SHP77 treated with DMSO at 0.1 percent for 48 hours (cell line): ENCODE measurements at regions not wholly inside any gene's neighbourhood (a gene's known extent, or its start where the extent isn't known, plus 50 kb on each side); places are given as distances from the start of the nearest gene placed in this dataset.
"Not testable (repeated sequence)": the region's sequence is repeated elsewhere in the genome, so short reads cannot be mapped to it uniquely, and the experiment has no call there.

Experiments used
- DNase-seq: peaks from one replicate; lab custom pipeline; 2025; lab: John Stamatoyannopoulos, UW

DNA sequence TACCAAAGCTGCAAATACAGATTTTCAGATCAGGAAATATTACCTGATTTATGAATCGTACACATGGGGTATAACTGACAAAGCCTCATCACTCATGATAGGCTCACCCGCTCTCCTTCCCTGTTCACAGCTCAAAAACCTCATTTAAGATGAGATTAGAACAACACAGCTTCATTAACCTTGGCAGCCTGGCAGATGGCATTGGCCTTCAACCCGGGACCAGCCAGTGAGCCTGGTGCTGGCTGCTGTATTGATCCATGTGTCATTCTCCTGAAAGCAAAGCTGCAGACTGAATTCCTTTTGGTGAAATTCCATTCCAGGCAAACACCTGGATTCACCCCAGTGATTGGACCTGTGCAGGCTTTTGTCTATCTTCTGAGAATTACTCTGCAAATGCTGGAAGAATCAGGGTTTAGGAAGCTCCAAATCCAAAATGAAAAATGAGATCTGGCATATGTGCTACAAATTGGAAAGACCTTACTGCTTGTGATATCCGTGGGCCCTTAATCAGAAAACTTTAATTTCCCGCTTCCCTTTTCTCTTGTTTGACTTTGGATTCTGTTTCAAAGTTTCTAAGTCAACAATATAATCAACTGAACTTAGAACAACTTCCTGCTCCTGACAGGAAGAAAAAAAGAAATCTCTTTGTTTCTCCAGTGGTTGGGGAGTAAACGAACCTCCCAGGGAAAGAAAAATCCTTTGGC lies 189.1 kb upstream of the KBTBD8 start:
- no peak for DNase-seq

DNA sequence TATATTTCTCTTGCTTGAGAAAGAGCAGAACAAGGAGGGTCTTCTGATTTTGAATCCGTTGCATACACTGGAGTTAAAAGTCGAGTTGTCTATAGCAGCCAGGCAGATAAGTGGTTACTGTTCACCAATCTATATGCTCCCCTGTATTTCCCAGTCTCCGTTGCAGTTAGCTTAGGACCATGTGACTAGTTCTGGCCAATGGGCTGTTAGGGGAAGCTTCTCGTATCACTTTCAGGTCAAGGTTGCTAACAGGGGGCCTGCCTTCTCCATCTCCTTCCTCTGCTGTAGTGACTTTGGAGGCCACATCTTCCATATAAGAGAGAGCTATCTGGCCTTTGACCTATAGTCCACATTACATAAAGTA lies 188.5 kb upstream of the KBTBD8 start:
- no peak for DNase-seq

DNA sequence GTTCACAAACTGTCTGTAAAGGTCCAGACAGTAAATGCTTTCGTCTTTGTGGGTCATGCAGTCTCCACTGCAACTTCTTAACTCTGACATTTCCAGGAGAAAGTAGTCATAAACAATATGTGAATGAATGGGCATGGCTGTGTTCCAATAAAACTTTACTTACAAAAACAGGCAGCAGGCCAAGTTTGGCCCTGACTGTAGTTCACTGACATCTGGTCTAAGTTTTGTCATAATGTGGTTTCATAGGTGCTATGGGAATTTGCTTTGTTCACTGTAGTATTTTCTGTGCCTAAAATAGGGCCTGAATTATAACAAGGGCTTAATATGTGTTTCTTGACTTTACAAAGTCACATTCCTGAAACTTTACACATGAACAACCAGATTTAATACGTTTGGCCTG lies 186.0 kb upstream of the KBTBD8 start:
- no peak for DNase-seq

DNA sequence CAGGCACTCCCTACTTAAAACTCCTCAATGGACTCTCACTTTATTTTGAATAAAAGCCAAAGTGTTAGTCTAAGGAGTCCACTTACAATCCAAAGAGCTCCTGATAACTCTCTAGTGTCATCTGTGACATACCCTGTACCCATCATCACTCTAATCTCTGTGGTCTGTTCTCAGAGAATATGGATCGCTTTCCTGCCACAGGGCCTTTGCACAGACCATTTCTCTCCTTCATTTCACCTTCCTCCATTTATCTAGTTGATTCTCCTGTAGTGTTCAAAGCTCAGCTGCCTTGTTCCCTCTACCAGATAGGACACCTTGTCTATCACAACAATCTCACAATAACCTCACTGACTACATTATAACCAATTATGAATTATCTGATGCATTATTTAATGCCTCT lies 185.4 kb upstream of the KBTBD8 start:
- DNase-seq, result no peak

DNA sequence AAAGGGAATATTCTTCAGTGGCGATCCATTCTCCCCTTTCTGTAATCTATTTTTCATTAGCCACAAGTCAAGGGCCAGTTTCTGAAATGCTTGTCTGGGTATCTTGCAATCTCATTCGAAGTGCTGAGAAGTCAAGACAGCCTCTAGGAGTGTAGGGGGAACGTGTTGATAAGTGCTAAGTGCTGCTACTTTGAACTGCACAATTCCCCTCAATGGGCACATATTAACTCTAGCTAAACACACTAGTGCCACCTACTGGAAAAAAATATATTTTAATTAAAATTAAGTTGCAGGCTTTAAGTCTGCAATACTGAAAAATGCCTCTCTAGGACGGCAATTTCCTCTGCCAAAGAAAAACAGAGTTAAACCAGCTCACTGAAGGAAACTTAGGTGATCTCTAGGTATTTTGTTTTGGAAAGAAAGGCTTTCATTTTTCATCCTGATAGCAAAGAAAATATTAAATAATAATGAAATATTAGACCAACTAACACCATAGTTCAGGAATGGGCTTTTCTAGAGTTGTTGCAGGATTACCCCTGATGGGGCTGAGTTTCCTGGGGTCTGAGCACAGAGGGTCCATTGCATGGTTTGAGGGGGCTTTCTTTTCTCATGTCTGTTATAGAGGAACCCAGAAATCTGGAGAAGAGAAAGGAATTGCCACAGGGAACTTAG lies 181.9 kb upstream of the KBTBD8 start:
- DNase-seq, result peak; percentile 81

DNA sequence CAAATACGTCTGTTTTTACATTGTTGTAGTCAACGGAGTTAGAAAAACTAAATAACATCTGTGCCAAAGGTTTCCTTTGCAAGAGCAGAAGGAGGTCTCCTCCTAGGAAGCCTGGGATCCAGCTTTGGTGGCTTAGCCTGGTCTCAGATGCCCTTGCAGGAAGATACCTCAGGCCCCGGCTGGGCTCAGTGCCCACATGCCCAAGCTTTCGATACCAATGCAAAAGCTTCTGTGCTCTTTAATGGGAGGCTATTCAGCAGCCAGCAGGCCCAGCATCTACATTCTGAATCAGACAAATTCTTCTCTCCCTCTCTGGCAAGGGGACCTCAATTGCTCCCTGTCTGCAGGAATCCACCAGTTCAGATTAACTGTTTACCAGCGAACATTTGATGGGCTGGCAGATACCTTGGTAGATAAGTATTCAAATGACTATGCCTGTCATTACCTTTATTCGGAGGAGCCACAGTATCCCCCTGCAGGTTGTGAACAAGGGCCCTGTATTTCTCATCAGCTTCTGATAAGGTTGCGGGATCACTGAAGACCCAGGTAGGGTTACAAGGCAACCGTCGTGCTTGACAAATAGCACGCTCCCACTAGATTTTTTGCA lies 180.1 kb upstream of the KBTBD8 start:
- DNase-seq, result no peak

DNA sequence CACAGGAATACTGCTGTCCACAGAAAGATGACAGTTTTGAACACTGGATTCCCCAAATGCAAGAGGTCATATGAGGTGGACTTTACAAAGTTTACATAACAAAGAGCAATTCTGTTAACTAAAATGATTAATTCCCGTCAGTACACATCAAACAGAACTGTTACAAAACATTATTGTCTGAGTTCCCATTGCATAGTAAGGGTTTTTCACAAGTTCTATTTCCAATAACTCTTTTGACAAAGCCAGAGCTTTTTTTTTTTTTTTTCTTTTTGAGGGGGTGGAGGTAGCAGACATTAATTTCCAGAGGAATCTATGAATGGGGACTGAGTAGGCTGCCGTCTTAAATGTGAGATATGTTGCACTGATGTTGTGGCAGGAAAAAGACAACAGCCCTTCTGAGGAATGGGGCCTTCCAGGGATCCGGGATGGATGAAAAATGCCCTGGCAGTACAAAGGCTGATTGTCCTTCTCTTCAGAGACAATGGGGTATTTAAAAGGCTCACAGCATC lies 178.1 kb upstream of the KBTBD8 start:
- DNase-seq, result no peak

DNA sequence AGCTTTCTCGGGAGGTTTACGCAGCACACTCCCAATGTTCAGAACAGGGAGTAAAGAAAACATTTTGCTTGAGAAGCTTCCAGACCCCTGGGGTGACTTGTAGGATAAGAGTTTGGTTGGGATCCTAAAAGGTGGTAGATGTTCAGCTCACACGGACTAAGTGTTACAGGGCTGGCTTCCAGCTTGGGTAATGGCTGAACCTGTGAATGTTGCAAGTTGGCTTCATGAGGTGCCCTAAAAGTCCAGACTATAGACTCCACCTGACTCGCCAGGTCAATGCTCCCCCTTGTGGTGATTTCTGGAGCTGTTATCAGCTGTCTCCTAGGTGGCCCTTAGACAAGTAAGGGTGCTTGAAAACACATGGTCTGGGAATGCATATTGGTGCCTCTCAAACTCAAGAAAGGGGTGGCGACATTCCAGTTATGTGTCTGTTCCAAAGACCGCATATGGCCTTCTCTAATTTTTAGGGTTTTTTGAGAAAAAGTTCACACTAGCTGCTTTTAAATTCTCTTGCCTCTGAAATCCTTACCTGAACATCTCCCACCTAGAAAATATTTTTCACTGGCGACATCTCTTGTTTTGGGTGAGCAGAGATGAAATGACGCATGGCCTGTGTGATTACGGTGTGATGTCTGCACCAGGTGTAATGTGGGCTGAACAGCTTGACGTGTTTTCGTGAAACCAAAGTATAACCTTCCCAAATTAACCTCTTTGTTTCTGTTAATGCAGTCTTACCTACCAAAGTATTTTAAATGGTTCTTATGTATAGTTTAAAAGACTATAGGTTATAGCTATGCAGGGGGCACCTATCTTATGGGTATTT lies 175.7 kb upstream of the KBTBD8 start:
- DNase-seq, result peak; percentile 55

DNA sequence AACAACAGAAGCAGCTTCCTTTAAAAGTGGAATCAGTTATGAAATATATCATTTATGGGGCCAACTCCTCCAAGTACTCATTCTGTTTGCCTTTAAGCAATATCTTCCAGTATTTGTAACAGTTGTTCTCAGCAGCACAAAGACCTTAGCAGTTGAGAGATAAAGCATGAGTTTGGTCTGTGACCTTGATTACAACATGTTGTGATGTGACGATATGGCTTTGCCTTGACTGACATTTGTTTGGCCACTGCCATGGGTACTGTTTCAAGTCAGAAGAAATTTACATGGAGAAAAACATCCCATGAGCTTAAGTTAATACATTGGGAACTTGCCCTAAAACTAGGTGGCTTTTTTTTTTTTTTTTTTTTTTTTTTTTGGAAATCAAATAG lies 175.1 kb upstream of the KBTBD8 start:
- DNase-seq, result no peak

DNA sequence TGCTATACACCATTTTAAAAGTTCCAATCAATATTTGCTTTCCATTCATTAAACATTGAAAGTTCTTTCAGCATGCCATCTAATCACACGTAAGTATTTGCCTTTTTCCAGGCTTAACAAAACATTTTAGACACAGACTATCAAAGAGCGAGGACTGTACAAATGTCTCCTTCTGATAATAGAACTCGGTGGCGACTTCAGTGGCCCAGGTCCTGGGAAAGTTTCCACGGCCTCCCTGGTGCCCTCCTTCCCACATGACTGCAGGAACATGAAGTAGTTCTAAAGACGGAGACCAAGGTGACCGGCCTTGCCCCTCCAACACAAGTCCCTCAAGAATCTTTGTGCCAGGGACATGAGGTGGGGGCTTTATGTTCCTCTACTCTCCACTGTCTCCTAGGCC lies 174.6 kb upstream of the KBTBD8 start:
- no peak for DNase-seq

DNA sequence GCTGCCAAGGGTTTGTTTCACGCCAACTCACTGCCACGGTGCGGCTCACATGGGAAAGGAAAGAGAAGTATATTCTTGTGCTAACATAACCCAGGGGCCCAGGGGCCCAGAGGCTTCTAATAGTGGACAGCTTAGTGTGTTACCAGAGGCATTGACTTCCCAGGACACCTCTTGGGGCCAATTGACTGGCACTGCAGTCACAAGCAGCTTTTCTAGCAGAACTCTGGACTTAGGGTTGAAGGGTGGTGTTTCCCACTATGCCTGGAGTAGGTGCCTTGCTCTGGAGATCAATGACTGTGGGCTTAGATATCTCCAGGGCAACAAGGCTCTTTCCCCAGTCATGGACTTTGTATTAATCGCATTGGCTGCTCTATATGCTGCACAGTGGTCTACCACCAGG lies 172.7 kb upstream of the KBTBD8 start:
- DNase-seq, result no peak

DNA sequence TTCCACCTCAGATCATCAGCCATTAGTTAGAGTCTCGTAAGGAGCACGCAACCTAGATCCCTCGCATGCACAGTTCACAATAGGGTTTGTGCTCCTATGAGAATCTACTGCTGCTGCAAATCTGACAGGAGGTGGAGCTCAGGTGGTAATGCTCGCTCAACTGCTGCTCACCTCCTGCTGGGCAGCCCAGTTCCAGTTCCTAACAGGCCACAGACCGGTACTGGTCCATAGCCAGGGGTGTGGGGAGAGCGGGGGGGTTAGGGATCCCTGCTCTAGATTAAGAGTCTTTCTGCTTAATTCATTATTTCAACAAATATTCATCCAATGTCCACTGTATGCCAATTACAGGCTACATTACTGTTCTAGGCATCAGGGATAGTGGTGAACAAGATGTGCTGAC lies 170.4 kb upstream of the KBTBD8 start:
- no peak for DNase-seq

DNA sequence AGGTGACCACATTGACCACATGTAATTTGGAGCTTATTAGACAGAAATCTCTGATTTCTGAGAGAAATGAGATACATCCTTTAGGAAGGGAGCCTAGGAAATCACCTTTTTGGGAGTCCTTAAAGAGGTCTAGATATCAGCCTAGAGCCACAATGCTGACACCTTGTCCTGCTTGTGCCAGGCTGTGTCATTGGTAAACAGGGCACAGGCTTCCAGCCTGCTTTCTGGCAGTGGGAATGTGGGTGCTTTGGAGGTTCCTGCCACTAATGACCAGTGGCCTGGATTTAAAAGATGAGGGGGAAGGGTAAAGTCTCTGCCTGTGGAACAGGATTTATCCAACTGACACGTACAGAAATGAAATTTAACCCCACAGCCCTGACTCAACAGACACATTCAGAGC lies 169.8 kb upstream of the KBTBD8 start:
- no peak for DNase-seq

DNA sequence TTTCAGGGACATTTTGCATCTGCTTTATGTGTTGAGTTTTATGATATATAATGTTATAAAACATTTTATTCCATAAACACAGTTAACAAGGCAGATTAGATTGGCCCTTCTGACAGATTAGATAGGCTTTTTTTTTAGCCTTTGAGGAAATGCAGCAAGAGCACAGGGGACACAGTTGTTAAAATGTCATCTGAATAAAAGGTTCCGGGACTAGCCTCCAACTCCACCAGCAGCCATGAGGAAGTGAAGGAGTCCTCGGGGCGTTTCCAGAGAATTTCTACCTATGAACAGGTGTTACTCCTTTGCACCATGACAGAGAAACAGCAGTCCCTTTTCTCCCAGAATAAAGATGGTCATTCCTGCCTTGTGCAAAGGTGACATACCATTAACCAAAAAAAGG lies 167.8 kb upstream of the KBTBD8 start:
- no peak for DNase-seq

DNA sequence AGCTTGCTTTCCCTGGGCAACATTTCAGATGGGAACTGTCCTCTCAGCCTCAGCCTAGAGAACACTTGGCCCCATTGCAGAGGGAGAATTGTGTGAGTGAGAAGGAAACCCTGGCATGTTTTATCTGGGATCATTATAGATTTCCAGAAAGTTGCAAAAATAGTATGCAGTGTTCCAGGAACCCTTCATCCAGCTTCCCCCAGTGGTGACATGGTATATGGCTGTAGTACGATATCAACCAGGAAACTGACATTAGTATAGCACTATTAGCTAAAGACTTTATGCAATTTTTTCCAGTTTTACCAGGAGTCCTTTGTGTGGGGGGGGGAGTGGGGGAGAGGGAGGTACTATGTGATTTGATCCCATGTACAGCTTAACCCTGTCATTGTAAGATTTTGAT lies 166.2 kb upstream of the KBTBD8 start:
- no peak for DNase-seq

DNA sequence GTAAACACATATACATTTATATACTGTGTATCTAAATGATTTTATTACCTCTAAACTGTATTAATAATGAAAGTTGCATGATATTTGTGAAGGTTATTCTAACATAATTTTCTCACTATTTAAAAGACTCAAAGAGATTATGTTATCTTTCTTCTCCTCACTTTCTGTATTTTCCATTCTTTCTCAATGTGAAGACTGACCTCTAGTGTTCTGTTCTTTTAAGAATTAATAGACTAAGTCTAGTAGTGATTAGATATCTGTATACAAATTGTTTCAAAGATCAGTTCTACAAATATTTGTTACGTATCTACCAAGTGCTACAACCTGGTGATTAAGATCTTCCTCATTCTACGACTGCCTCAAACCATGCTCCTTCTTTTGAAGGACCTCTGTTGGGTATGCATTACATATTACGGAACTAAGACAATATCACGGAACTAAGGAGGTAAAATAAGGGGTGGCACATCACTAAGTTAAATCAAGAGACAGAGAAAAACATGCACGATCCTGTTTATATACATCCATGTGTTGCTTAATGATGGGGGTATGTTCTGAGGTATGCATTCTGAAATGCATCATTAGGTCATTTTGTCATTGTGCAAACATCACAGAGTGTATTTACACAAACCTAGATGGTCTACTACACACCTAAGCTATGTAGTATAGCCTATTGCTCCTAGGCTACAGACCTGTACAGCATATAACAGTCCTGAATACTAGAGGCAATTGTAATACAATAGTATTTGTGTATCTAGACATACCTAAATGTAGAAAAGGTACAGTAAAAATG lies 161.5 kb upstream of the KBTBD8 start:
- peak; percentile 22 for DNase-seq

DNA sequence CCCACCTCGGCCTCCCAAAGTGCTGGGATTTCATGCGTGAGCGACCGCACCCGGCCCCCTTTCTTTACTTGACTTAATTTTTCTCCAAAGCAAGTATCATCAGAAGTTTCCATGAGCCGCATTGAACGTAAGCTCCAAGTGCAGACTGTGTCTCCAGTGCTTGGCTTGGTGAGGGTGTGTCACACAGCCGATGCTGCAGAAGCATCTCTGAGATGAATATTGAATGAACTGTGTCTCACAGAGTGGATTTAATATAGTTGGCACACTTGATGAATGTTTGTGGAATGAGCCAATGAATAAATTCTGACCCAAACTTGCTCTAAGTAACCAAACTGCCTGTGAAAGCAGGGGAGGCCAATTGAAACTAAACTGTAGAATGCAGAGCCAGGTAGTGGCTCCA lies 159.4 kb upstream of the KBTBD8 start:
- no peak for DNase-seq

DNA sequence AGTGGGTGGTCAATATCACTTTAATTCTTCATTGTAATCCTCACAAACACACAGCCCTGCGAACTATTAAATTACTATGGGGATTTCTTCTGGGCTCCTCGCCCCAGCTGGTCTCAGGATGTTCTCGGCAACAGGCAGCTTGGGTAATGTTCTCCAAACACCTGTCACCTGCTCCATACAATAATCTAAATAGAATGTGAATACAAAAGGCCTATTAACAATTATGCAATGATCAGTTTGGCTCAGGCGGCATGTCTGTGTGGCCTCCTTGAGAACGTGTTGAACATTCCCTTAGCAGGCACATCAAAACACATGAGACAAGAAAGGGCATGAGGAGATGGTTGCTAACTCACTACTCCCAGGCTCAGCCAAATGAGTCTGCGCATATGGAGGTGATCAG lies 158.6 kb upstream of the KBTBD8 start:
- DNase-seq, result no peak

DNA sequence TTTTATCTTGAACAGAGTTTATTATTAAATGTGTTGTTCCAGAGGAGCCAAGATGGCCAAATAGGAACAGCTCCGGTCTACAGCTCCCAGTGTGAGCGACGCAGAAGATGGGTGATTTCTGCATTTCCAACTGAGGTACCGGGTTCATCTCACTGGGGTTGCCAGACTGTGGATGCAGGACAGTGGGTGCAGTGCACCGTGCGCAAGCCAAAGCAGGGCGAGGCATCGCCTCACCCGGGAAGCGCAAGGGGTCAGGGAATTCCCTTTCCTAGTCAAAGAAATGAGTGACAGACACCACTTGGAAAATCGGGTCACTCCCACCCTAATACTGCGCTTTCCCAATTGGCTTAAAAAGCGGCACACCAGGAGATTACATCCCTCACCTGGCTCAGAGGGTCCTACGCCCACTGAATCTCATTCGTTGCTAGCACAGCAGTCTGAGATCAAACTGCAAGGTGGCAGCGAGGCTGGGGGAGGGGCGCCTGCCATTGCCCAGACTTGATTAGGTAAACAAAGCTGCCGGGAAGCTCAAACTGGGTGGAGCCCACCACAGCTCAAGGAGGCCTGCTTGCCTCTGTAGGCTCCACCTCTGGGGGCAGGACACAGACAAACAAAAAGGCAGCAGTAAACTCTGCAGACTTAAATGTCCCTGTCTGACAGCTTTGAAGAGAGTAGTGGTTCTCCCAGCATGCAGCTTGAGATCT lies 155.2 kb upstream of the KBTBD8 start:
- not testable (repeated sequence) for DNase-seq

DNA sequence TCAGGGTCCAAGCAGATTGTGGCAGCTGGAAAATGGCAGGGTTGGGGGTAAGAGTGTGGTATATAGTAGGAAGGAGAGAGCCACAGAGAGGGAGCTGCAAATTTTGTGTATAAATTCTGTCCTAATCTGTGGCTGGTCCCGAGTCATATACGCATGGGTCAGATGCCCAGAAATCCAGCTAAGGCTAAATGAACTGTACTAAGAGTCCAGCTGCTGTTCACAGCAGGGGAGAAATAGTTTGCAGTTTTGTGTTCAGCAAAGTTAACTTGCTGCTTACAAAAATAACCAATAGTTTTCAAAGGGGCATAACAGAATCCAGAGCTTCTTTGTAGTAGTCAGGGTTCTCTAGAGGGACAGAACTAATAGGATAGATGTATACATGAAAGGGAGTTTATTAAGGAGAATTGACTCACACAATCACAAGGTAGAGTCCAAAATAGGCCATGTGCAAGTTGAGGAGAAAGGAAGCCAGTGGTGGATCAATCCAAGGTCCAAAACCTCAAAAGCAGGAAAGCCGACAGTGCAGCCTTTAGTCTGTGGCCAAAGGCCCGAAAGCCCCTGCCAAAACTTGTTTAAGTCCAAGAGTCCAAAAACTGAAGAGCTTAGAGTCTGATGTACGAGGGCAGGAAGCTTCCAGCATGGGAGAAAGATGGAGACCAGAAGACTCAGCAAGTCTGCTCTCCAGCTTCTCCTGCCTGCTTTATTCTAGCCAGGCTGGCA lies 146.1 kb upstream of the KBTBD8 start:
- no peak for DNase-seq
